ENCODE measurements at regions not wholly inside any gene's neighbourhood (a gene's known extent, or its start where the extent isn't known, plus 50 kb on each side); places are given as distances from the start of the nearest gene placed in this dataset.

DNA sequence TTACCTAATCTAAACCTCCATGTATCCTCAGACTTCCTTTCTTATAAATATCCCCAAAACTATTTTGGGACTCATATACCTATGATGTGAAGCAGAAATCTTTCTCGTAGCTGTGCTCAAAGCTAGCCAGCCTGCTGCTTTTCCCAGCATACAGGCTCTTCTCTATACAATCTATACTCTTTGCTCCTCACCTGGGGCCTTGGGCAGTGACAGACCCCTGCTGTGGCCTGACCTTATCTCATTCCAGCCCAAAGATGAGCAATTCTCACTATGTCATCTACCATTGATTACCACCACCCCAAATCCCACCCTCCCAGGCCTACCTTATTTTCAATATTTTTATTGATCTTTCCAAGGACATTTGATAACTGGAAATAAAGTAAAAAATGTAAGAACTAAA, 83.2 kb upstream of the FBXL4 start:
- Mint-ChIP-seq H3K4me1 (peaks cover 3 to 5% of the 10 kb centered on the region in 2 experiments; a peak in 3 of 4 replicates), H3K4me3 (no peak overlapping the region), H3K27ac (no peak overlapping the region), H3K9me3 (peaks cover 14 to 15% of the 10 kb centered on the region in 2 experiments), H3K27me3 (ENCODE audit: low read depth) (no peaks in the 10 kb centered on the region; the same call in 1 of the 2 replicates), H3K36me3 (ENCODE audit: insufficient read depth in 1 of 3, low read depth in 3 of 3) (peaks cover 9 to 13% (median 11%) of the 10 kb centered on the region in 3 experiments)
- Histone ChIP-seq H4K8ac (replicated peaks; ENCODE audit: insufficient read length, low read depth, low read length) (no peak overlapping the region), H3K4me2 (ENCODE audit: insufficient read depth, insufficient read length, low read length) (no peak overlapping the region), H3K4ac (ENCODE audit: low read depth, low read length) (no peak overlapping the region), H2AFZ (ENCODE audit: low read length) (no peak overlapping the region), H4K91ac (ENCODE audit: insufficient read length, low read depth, low read length) (no peak overlapping the region), H4K20me1 (ENCODE audit: control insufficient read depth, insufficient read depth, insufficient read length) (no peaks in the 10 kb centered on the region), H2BK20ac (ENCODE audit: low read depth, low read length, poor library complexity, severe bottlenecking) (no peak overlapping the region), H2AK5ac (ENCODE audit: insufficient read length, low read length) (no peak overlapping the region), H3T11ph (ENCODE audit: low read length) (no peak overlapping the region), H3K14ac (ENCODE audit: insufficient read depth, low read length) (no peak overlapping the region), H3K9ac (ENCODE audit: extremely low read depth, insufficient read length, low read length) (no peak overlapping the region), H3K23me2 (ENCODE audit: insufficient read length, low read depth, low read length, poor library complexity, severe bottlenecking) (no peaks in the 10 kb centered on the region), H2BK120ac (ENCODE audit: low read depth, low read length, poor library complexity, severe bottlenecking) (peak overlapping the region; percentile 56), H2BK5ac (ENCODE audit: insufficient read length, low read length) (no peak overlapping the region), H3K23ac (ENCODE audit: insufficient read length, low read depth, low read length) (no peak overlapping the region), H3K27ac (ENCODE audit: insufficient read length, low read depth, low read length) (no peak overlapping the region), H3K79me2 (ENCODE audit: insufficient read depth, low read length) (no peaks in the 10 kb centered on the region), H3K4me1 (ENCODE audit: insufficient read depth, low read length) (no peaks in the 10 kb centered on the region), H2BK15ac (ENCODE audit: low read depth, low read length) (no peak overlapping the region), H3K27me3 (ENCODE audit: insufficient read depth, low read length) (no peaks in the 10 kb centered on the region), H4K5ac (ENCODE audit: insufficient read length, low read depth, low read length) (no peak overlapping the region), H3K56ac (ENCODE audit: insufficient read length, low read depth, low read length) (no peak overlapping the region), H2BK12ac (ENCODE audit: insufficient read length, low read depth, low read length) (no peak overlapping the region), H3K9me3 (ENCODE audit: control insufficient read depth, low read depth, low read length) (peaks cover 6% of the 10 kb centered on the region), H3K18ac (ENCODE audit: insufficient read length, low read depth, low read length) (no peak overlapping the region), H3K79me1 (ENCODE audit: insufficient read depth, low read depth, low read length, poor library complexity, severe bottlenecking) (no peaks in the 10 kb centered on the region)
- no CpG with 5 or more reads among the region's 1 CpG for WGBS (ENCODE audit: extremely low coverage, insufficient read length, low lambda C conversion rate)
- TF ChIP-seq, protein P1, sequence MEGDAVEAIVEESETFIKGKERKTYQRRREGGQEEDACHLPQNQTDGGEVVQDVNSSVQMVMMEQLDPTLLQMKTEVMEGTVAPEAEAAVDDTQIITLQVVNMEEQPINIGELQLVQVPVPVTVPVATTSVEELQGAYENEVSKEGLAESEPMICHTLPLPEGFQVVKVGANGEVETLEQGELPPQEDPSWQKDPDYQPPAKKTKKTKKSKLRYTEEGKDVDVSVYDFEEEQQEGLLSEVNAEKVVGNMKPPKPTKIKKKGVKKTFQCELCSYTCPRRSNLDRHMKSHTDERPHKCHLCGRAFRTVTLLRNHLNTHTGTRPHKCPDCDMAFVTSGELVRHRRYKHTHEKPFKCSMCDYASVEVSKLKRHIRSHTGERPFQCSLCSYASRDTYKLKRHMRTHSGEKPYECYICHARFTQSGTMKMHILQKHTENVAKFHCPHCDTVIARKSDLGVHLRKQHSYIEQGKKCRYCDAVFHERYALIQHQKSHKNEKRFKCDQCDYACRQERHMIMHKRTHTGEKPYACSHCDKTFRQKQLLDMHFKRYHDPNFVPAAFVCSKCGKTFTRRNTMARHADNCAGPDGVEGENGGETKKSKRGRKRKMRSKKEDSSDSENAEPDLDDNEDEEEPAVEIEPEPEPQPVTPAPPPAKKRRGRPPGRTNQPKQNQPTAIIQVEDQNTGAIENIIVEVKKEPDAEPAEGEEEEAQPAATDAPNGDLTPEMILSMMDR (conservative IDR thresholded peaks at IDR 0.05) = no peak
- DNase-seq = no peak
